Thoracic aorta (tissue), 2 donors: ENCODE measurements at regions not wholly inside any gene's neighbourhood (a gene's known extent, or its start where the extent isn't known, plus 50 kb on each side); places are given as distances from the start of the nearest gene placed in this dataset.
"Not testable (repeated sequence)": the region's sequence is repeated elsewhere in the genome, so short reads cannot be mapped to it uniquely, and the experiment has no call there.

Experiments used
- ATAC-seq: fragments of 150-250 bp; one replicate; pipeline ENCODE4 v1.8.0; 2017; ENCODE audit warnings: low read depth; ENCODE audit not compliant: insufficient number of reproducible peaks, low FRiP score
- DNase-seq: peaks from one replicate; pipeline ENCODE4 v3.0.0-alpha.2; 2020; ENCODE audit warnings: low spot score
- H3K27ac ChIP-seq, 2 donors: fragments of 200-600 bp; sonication (generic); 1 replicate in 1 of 2; 2 replicates in 1 of 2; pipeline ENCODE4 v1.5.1; 2016; ENCODE audit warnings: mild to moderate bottlenecking in 2 of 2, moderate library complexity in 2 of 2
- H3K27me3 ChIP-seq: fragments of 200-600 bp; sonication (generic); replicated peaks from 2 replicates; pipeline ENCODE4 v1.6.0; 2016; ENCODE audit warnings: mild to moderate bottlenecking; ENCODE audit not compliant: insufficient read depth
- H3K36me3 ChIP-seq: fragments of 200-600 bp; sonication (generic); one replicate; pipeline ENCODE4 v1.5.1; 2016
- H3K4me1 ChIP-seq, 2 donors: fragments of 200-600 bp; sonication (generic); 1 replicate in 1 of 2; 2 replicates in 1 of 2; pipeline versions ENCODE4 v1.5.1 to v1.6.0; 2016; ENCODE audit warnings: low read depth in 2 of 2, mild to moderate bottlenecking in 1 of 2; ENCODE audit not compliant: control insufficient read depth in 1 of 2
- H3K4me3 ChIP-seq: fragments of 200-600 bp; sonication (generic); 2 replicates; pipeline ENCODE4 v1.5.1; 2016; ENCODE audit warnings: mild to moderate bottlenecking
- H3K9me3 ChIP-seq: fragments of 200-600 bp; sonication (generic); 2 replicates; pipeline ENCODE4 v1.5.1; 2016
- TF ChIP-seq, protein P1 (sequence below): fragments of 200-600 bp; sonication (generic); IDR thresholded peaks from one replicate; pipeline ENCODE4 v1.5.1; 2019; ENCODE audit warnings: antibody characterized with exemption

GRCh38 chr4:110869114-110869513 lies 246.2 kb upstream of the PITX2 start:
- DNase-seq (no peak), ATAC-seq (no peak)
- Histone ChIP-seq H3K4me1 (peaks cover 4 to 23% of the 10 kb centered on the region in 2 donors), H3K36me3 (no peaks in the 10 kb centered on the region), H3K27ac (no peak overlapping the region), H3K9me3 (no peaks in the 10 kb centered on the region), H3K4me3 (no peak overlapping the region), H3K27me3 (no peaks in the 10 kb centered on the region)
- TF ChIP-seq, protein P1, sequence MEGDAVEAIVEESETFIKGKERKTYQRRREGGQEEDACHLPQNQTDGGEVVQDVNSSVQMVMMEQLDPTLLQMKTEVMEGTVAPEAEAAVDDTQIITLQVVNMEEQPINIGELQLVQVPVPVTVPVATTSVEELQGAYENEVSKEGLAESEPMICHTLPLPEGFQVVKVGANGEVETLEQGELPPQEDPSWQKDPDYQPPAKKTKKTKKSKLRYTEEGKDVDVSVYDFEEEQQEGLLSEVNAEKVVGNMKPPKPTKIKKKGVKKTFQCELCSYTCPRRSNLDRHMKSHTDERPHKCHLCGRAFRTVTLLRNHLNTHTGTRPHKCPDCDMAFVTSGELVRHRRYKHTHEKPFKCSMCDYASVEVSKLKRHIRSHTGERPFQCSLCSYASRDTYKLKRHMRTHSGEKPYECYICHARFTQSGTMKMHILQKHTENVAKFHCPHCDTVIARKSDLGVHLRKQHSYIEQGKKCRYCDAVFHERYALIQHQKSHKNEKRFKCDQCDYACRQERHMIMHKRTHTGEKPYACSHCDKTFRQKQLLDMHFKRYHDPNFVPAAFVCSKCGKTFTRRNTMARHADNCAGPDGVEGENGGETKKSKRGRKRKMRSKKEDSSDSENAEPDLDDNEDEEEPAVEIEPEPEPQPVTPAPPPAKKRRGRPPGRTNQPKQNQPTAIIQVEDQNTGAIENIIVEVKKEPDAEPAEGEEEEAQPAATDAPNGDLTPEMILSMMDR = no peak

- Histone ChIP-seq H3K4me1 (peaks cover 4 to 23% of the 10 kb centered on the region in 2 donors), H3K27ac (no peak overlapping the region), H3K36me3 (no peaks in the 10 kb centered on the region), H3K9me3 (no peaks in the 10 kb centered on the region), H3K27me3 (no peaks in the 10 kb centered on the region), H3K4me3 (no peak overlapping the region)
- DNase-seq (no peak), ATAC-seq (no peak)
- TF ChIP-seq, protein P1 = no peak
Observed at GRCh38 chr4:110869862-110870572, 247.1 kb upstream of the PITX2 start.

DNA sequence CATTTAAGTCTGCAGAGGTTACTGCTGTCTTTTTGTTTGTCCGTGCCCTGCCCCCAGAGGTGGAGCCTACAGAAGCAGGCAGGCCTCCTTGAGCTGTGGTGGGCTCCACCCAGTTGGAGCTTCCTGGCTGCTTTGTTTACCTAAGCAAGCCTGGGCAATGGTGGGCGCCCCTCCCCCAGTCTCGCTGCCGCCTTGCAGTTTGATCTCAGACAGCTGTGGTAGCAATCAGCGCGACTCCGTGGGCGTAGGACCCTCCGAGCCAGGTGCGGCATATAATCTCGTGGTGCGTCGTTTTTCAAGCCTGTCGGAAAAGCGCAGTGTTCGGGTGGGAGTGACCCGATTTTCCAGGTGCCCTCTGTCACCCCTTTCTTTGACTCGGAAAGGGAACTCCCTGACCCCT lies 253.3 kb upstream of the PITX2 start:
- not testable (repeated sequence) for H3K27me3 ChIP-seq, H3K4me3 ChIP-seq, H3K9me3 ChIP-seq, DNase-seq, H3K27ac ChIP-seq, ATAC-seq, H3K36me3 ChIP-seq, H3K4me1 ChIP-seq

- ATAC-seq = no peak
- TF ChIP-seq, protein P1 = no peak
- Histone ChIP-seq H3K27me3 (no peaks in the 10 kb centered on the region), H3K36me3 (no peaks in the 10 kb centered on the region), H3K4me3 (no peak overlapping the region), H3K27ac (no peak overlapping the region), H3K9me3 (no peaks in the 10 kb centered on the region), H3K4me1 (no peaks in the 10 kb centered on the region)
- DNase-seq = no peak
Observed at GRCh38 chr4:110876866-110877265, 254.0 kb upstream of the PITX2 start.

DNA sequence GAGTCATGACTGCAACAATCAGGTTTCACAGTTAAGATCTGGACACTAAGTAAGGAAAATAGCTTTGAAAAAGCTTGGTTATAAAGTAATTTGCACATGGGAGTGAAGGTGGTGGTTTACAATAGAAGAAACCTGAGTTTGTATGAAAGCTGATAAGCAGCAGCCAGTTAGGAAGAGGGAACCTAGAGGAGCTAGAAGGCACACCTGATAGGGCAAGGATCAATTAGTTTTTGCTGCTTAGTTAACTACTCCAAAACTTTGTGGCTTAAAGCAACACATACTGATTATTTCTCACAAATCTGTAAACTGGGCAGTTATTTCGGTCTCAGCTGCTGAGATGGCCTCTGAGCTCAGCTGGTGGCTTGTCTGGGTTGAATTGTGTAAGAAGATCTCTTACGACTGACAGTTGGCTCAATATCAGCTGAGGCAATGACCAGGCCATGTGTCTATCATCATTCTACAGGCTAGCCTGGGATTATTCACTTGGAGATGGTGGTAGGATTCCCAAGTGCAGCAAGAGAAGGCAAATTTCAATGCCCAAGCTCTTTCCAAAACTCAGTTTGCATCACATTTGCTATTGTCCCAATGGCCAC lies 255.0 kb upstream of the PITX2 start:
- H3K9me3 ChIP-seq = no peaks in the 10 kb centered on the region
- no peaks in the 10 kb centered on the region for H3K36me3 ChIP-seq
- DNase-seq = no peak
- no peak overlapping the region for H3K4me3 ChIP-seq
- no peak overlapping the region for H3K27ac ChIP-seq
- TF ChIP-seq, protein P1 = no peak
- H3K27me3 ChIP-seq = no peaks in the 10 kb centered on the region
- no peaks in the 10 kb centered on the region for H3K4me1 ChIP-seq
- no peak for ATAC-seq
